ENCODE measurements at regions not wholly inside any gene's neighbourhood (a gene's known extent, or its start where the extent isn't known, plus 50 kb on each side); places are given as distances from the start of the nearest gene placed in this dataset.

DNA sequence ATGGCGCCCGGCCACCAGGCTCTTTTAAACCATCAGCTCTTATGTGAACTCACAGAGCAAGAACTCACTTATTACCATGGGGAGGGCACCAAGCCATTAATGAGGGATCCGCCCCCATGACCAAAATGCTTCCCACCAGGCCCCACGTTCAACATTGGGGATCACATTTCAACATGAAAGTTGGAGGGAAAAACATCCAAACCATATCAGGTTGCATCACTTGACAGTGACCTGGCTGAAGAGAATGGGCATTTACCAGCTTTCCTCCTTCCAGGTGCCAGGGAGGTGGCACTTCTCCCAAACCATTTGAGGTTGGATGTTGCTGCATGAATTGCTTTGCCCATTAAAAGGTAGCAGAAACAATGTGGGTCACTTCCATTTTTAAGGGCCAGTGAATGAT, 115.6 kb upstream of the TNS3 start:
- TF ChIP-seq POLR2A (IDR thresholded peaks at IDR 0.05): no peak
- TF ChIP-seq, protein P1, sequence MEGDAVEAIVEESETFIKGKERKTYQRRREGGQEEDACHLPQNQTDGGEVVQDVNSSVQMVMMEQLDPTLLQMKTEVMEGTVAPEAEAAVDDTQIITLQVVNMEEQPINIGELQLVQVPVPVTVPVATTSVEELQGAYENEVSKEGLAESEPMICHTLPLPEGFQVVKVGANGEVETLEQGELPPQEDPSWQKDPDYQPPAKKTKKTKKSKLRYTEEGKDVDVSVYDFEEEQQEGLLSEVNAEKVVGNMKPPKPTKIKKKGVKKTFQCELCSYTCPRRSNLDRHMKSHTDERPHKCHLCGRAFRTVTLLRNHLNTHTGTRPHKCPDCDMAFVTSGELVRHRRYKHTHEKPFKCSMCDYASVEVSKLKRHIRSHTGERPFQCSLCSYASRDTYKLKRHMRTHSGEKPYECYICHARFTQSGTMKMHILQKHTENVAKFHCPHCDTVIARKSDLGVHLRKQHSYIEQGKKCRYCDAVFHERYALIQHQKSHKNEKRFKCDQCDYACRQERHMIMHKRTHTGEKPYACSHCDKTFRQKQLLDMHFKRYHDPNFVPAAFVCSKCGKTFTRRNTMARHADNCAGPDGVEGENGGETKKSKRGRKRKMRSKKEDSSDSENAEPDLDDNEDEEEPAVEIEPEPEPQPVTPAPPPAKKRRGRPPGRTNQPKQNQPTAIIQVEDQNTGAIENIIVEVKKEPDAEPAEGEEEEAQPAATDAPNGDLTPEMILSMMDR (IDR thresholded peaks at IDR 0.05): no peak
